ENCODE measurements at regions not wholly inside any gene's neighbourhood (a gene's known extent, or its start where the extent isn't known, plus 50 kb on each side); places are given as distances from the start of the nearest gene placed in this dataset.

DNA sequence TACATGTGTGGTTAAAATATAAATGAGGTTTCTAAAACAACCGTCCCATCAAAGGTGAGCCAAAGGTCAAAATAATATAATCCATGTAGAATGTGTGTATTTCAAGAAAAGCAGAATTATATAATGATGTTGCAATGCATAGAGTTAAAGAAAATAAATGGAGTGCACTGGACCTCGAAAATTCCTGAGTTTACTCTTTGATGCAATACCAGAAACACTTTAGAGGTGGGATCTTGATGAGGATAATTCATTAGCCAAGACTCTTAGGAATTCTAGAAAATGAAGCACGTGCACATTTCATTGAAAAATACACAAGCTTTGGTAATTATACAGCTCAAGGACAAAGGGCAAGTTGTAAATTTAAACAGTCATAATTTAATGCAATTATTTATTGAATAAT, 508.9 kb upstream of the ARGLU1 start:
- H3K9me3 ChIP-seq: no peaks in the 10 kb centered on the region
- H3K4me1 ChIP-seq: peaks cover 4 to 13% (median 10%) of the 10 kb centered on the region in 4 donors
- H3K27me3 ChIP-seq: no peaks in the 10 kb centered on the region
- no peak overlapping the region for H3K4me3 ChIP-seq
- no peak for DNase-seq (ENCODE audit: extremely low spot score)
- H3K36me3 ChIP-seq: no peaks in the 10 kb centered on the region
- H3K27ac ChIP-seq (replicated peaks in 1 of 4): no peak overlapping the region
- intact Hi-C loops (cut with DNase I): no loop called here
- 67% methylated on average over 3 of the region's 3 CpGs for WGBS
- TF ChIP-seq, protein P1, sequence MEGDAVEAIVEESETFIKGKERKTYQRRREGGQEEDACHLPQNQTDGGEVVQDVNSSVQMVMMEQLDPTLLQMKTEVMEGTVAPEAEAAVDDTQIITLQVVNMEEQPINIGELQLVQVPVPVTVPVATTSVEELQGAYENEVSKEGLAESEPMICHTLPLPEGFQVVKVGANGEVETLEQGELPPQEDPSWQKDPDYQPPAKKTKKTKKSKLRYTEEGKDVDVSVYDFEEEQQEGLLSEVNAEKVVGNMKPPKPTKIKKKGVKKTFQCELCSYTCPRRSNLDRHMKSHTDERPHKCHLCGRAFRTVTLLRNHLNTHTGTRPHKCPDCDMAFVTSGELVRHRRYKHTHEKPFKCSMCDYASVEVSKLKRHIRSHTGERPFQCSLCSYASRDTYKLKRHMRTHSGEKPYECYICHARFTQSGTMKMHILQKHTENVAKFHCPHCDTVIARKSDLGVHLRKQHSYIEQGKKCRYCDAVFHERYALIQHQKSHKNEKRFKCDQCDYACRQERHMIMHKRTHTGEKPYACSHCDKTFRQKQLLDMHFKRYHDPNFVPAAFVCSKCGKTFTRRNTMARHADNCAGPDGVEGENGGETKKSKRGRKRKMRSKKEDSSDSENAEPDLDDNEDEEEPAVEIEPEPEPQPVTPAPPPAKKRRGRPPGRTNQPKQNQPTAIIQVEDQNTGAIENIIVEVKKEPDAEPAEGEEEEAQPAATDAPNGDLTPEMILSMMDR (IDR thresholded peaks at IDR 0.05): no peak
- TF ChIP-seq POLR2AphosphoS5 (IDR thresholded peaks at IDR 0.05) (no peak), POLR2A (IDR thresholded peaks at IDR 0.05; ENCODE audit: low read depth) (no peak), EP300 (IDR thresholded peaks at IDR 0.05) (no peak)

DNA sequence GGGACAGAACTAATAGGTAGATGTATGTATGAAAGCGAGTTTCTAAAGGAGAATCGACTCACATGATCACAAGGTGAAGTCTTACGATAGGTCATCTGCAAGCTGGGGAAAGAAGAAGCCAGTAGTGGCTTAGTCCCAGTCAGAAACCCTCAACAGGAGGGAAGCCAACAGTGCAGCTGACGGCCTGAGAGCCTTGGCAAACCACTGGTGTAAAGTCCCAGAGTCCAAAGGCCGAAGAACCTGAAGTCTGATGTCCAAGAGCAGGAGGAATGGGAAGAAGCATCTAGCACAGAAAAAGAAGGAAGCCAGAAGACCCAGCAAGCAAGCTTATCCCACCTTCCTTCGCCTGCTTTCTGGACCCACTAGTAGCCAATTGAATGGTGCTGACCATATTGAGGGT, 507.6 kb upstream of the ARGLU1 start:
- DNase-seq (ENCODE audit: extremely low spot score): no peak
- no peak for TF ChIP-seq POLR2A (IDR thresholded peaks at IDR 0.05; ENCODE audit: low read depth)
- TF ChIP-seq EP300 (IDR thresholded peaks at IDR 0.05): no peak
- TF ChIP-seq, protein P1 (IDR thresholded peaks at IDR 0.05): no peak
- no peak for TF ChIP-seq POLR2AphosphoS5 (IDR thresholded peaks at IDR 0.05)
- Histone ChIP-seq H3K27ac (replicated peaks in 1 of 4) (no peak overlapping the region), H3K36me3 (no peaks in the 10 kb centered on the region), H3K9me3 (no peaks in the 10 kb centered on the region), H3K27me3 (no peaks in the 10 kb centered on the region), H3K4me1 (peaks cover 4 to 13% (median 10%) of the 10 kb centered on the region in 4 donors), H3K4me3 (no peak overlapping the region)
- intact Hi-C loops (cut with DNase I): no loop called here
- WGBS: 95% methylated on average over 6 of the region's 6 CpGs

GRCh38 chr13:107070792-107071191, 502.9 kb upstream of the ARGLU1 start:
- Histone ChIP-seq H3K27ac (replicated peaks in 1 of 4) (no peak overlapping the region), H3K36me3 (no peaks in the 10 kb centered on the region), H3K4me1 (no peaks in the 10 kb centered on the region), H3K4me3 (no peak overlapping the region), H3K9me3 (no peaks in the 10 kb centered on the region), H3K27me3 (no peaks in the 10 kb centered on the region)
- TF ChIP-seq EP300 (IDR thresholded peaks at IDR 0.05) (no peak), POLR2AphosphoS5 (IDR thresholded peaks at IDR 0.05) (no peak), POLR2A (IDR thresholded peaks at IDR 0.05; ENCODE audit: low read depth) (no peak)
- TF ChIP-seq, protein P1 (IDR thresholded peaks at IDR 0.05): no peak
- intact Hi-C loops (cut with DNase I): no loop called here
- DNase-seq (ENCODE audit: extremely low spot score): no peak
- 83% methylated on average over 4 of the region's 5 CpGs for WGBS

- no peaks in the 10 kb centered on the region for H3K9me3 ChIP-seq
- TF ChIP-seq POLR2A (IDR thresholded peaks at IDR 0.05; ENCODE audit: low read depth) (no peak), EP300 (IDR thresholded peaks at IDR 0.05) (no peak), POLR2AphosphoS5 (IDR thresholded peaks at IDR 0.05) (no peak)
- H3K27ac ChIP-seq (replicated peaks in 1 of 4): no peak overlapping the region
- H3K36me3 ChIP-seq: no peaks in the 10 kb centered on the region
- 87% methylated on average over 4 of the region's 4 CpGs for WGBS
- no peaks in the 10 kb centered on the region for H3K27me3 ChIP-seq
- intact Hi-C loops (cut with DNase I): no loop called here
- no peak for DNase-seq (ENCODE audit: extremely low spot score)
- H3K4me1 ChIP-seq: no peaks in the 10 kb centered on the region
- H3K4me3 ChIP-seq: no peak overlapping the region
These were observed 501.3 kb upstream of the ARGLU1 start for GRCh38 chr13:107069108-107069776.

DNA sequence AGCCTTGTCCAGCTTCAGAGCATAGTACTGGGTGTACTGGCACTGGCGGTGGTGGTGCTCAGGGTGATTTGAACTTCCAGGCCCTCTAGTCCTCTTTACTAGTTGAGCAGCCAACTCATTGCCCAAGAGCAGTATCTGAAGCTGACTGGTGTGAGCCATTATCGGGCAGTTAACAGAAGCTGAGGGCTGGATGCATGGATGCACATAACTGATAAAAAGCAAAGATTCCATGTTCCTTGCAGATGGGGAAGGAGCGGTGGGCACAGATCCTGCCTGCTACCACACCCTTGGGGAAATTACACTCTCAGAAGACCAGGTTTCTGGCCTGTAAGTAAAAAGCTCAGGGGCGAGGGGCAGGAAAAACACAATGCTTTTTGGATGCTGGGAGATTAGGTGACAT, 499.4 kb upstream of the ARGLU1 start:
- 94% methylated on average over 4 of the region's 4 CpGs for WGBS
- DNase-seq (ENCODE audit: extremely low spot score): no peak
- H3K4me3 ChIP-seq: no peak overlapping the region
- no peak overlapping the region for H3K27ac ChIP-seq (replicated peaks in 1 of 4)
- no peaks in the 10 kb centered on the region for H3K36me3 ChIP-seq
- H3K27me3 ChIP-seq: no peaks in the 10 kb centered on the region
- H3K4me1 ChIP-seq: no peaks in the 10 kb centered on the region
- TF ChIP-seq POLR2A (IDR thresholded peaks at IDR 0.05; ENCODE audit: low read depth) (no peak), EP300 (IDR thresholded peaks at IDR 0.05) (no peak), POLR2AphosphoS5 (IDR thresholded peaks at IDR 0.05) (no peak)
- TF ChIP-seq, protein P1 (IDR thresholded peaks at IDR 0.05): no peak
- no peaks in the 10 kb centered on the region for H3K9me3 ChIP-seq
- intact Hi-C loops (cut with DNase I): no loop called here
